Stimulated activated CD4-positive, alpha-beta T cell treated with anti-CD3 and anti-CD28 coated beads, Interleukin-15, amount 100 ng/mL, for 48 hours (primary cell): ENCODE measurements at regions not wholly inside any gene's neighbourhood (a gene's known extent, or its start where the extent isn't known, plus 50 kb on each side); places are given as distances from the start of the nearest gene placed in this dataset.
"Not testable (repeated sequence)": the region's sequence is repeated elsewhere in the genome, so short reads cannot be mapped to it uniquely, and the experiment has no call there.

ENCODE experiments used
- DNase-seq, 2 donors: peaks; one replicate each; pipeline ENCODE4 v3.0.0-alpha.2; 2020; ENCODE audit warnings: low read depth in 2 of 2

- DNase-seq, result no peak
Measured at GRCh38 chr12:25424211-25424731, 128.8 kb downstream of the LMNTD1 start.

DNA sequence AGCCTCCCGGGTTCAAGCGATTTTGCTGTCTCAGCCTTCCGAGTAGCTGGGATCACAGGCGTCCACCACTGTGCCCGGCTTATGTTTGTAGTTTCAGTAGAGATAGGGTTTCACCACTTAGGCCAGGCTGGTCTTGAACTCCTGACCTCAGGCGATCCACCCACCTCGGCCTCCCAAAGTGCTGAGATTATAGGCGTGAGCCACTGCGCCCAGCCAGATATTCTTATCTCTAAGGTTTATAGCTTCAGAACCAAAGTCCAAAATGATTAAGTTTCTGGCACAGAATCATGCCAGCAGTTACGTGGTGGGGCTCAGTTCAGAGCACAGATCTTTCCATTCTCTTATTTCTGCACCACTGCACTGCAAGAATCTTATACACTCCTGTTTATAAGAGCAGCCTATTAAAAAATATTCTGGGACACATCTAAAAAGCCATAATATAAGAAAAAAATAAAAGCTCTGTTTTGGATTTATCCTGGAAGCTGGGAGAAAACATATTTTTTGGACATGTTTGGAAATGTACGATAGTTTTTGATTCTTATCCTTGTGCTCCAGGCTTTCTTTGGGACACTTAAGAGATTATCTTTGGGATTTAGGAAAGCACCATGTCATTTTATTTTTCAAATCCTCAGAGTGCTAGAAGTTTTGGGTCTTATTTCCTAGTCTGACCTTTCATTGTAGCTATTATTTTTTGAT is 129.6 kb downstream of the LMNTD1 start:
- no peak for DNase-seq

DNA sequence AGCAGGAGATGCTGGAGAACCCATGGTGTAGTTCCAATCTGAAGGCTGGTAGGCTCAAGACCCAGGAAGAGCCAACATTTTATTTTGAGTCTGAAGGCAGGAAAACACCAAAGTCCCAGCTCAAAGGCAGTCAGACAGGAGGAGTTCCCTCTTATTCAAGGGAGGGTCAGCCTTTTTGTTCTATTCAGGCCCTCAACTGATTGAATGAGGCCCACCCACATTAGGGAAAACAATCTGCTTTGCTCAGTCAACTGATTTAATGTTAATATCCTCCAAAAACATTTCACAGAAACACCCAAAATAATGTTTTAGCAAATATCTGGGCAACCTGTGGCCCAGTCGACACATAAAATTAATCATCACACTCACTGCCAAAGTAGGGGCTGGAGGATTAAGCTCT is 130.8 kb downstream of the LMNTD1 start:
- no peak for DNase-seq

- no peak for DNase-seq
Measured at GRCh38 chr12:25421651-25422167, 131.4 kb downstream of the LMNTD1 start.

- DNase-seq, result no peak
Measured at GRCh38 chr12:25420116-25420515, 133.0 kb downstream of the LMNTD1 start.

DNA sequence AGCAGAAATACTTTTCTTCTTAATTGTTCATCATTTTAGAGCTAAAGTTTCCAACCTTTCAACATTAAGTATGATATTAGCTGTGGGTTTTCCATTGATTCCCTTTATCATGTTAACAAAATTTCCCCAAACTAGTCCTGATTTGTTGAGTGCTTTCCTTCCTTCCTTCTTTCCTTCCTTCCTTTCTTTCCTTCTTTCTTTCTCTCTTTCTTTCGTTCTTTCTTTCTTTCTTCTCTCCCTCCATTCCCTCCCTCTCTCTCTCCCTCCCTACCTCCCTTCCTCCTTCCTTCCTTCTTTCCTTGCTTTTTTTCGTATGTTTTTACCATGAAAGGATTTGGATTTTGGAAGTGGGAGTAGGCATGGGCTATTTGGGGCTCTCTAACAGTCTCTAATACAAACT is 133.5 kb downstream of the LMNTD1 start:
- DNase-seq, result no peak

GRCh38 chr12:25417071-25417470 is 136.0 kb downstream of the LMNTD1 start:
- DNase-seq, result no peak

DNA sequence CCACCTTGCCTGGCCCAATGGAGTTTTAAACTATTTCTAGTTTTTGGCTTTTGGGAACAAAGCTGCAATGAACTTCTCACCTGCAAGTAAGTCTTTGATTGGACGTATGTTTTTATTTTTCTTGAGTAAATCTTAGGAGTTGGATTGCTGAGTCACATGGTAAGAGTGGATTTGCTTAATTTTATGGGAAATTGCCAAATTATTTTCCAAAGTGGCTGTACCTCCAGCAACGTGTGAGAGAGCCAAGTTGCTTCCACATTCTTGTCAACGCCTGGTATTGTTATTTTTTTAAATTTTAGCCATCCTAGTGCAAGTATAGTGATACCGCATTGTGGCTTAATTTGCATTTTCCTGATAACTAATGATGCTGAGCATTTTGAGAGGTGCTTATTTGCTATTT is 136.6 kb downstream of the LMNTD1 start:
- DNase-seq, result no peak

DNA sequence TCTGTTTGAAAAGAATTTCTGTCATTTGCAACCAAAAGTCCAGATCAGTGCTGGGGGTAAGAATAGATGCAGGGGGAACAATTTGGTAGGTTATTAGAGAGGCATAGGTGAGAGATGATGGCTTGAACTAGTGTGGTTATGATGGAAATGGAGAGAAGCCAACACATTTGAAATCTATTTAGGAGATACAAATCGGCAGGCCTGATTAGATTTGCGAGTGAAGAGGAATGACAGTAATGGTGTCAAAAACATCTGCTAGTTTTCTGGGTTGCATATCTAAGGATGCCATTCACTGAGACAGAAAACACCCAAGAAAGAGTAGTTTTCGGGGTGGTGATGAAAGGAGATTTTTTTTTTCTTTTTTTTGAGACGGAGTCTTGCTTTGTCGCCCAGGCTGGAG is 138.1 kb downstream of the LMNTD1 start:
- DNase-seq, result no peak

DNA sequence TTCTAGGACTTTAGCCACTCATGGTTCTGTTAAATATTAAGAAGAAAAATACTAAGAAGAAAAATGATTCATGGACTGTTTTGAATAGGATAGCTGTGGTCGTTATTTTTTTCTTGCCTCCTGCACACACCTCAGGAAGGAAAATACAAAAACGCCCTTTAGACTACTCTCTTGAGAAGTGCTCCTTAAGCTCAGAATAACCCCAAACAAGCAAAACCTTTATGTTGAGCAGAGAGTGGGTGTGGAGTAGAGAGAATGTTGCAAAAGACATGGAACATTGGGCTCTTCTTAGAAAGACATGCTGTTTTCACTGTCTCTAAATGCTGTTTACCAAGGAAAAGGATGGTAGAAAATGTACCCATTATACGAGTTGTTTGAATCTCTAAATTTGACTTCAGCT is 140.3 kb downstream of the LMNTD1 start:
- DNase-seq, result no peak

- no peak for DNase-seq
Measured at GRCh38 chr12:25404955-25405354, 148.1 kb downstream of the LMNTD1 start.

DNA sequence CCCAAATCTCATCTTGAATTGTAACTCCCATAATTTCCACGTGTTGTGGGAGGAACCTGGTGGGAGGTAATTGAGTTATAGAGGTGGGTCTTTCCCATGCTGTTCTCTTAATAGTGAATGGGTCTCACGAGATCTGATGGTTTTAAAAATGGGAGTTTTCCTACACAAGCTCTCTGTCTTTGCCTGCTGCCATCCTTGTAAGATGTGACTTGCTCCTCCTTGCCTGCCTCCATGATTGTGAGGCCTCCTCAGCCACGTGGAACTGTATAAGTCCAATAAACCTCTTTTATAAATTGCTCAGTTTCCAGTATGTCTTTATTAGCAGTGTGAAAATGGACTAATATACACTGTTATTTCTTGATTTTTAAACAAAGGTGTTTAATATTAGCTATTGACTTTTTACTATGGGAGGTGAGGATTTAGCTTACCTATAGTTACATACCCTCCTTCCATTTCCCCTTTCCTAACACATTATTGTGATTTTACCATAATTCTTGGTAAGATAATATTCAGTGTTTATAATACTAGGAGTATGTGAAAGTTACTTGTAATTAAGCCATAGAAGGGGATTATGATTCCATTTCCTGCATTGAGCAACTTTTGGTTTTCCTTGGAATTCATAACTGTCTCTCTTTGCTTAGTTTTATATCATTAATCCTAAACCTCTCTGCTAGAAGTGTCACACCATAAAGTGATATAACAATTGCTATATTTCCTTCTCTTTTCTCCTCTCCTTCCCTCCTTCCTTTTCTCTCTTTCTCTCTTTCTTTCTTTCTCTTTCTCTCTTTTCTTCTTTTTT is 151.0 kb upstream of the KRAS start:
- DNase-seq, result no peak

DNA sequence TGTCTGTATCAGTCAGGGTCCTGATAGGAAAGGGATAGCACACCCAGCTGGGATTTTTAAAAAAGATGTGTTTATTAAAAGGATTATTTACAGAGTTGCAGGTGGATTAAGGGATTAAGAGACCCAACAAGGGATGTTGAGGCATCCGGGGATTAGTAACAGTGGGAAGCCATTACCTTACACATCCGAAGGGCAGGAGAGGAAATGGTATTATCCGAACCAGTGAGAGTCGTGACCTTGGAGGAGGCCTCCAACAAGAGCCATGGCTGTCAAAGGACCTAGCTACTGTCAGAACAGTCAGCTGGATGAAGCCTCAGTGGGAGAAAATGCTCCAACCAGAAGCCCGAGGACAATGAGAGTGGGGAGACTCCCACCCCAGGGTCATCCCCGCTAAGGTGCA is 146.3 kb upstream of the KRAS start:
- no peak for DNase-seq

- DNase-seq, result no peak
Measured at GRCh38 chr12:25395227-25395626, 144.5 kb upstream of the KRAS start.

- DNase-seq, result not testable (repeated sequence)
Measured at GRCh38 chr12:25394775-25395174, 144.0 kb upstream of the KRAS start.

GRCh38 chr12:25394025-25394424 is 143.3 kb upstream of the KRAS start:
- no peak for DNase-seq

GRCh38 chr12:25391346-25391745 is 140.6 kb upstream of the KRAS start:
- DNase-seq, result not testable (repeated sequence)

DNA sequence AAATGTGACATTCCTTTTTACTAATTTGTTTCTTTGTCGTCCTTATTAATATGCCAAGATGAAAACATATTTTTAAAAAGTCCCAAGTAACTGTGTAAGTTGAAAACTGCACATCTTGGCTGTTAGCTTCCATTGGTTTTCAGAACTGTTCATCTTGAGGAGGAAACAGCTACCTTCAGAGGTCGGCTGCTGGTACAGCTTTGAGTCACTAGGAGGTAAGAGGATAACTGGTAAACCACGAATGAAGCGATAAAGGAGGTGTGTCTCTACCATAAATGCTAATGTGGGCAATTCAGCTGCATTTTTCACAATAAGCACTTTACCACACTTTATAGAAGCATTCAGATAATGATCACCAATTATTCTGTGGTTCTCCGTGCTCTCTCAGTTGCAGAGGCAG is 137.5 kb upstream of the KRAS start:
- peak; percentile 22 to 40 for DNase-seq

DNA sequence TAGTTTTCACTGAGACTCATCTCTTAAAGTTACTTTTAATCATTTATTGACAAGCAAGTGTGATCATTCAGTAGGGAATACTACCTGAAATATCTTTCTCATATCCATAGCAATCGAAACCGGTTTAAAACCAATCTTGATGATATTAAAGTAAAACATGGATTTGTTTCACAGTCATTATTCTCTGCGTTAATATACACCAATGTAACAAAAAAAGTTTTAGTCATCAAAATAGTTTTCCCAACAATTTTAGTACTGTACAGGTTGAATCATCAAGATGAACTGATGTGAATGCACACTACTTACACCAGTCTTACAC is 137.0 kb upstream of the KRAS start:
- DNase-seq, result no peak

GRCh38 chr12:25386831-25387731 is 136.4 kb upstream of the KRAS start:
- peak; percentile 36 to 73 for DNase-seq

GRCh38 chr12:25384893-25385248 is 134.1 kb upstream of the KRAS start:
- DNase-seq, result no peak
